Ovary (tissue), 3 donors: ENCODE measurements at regions not wholly inside any gene's neighbourhood (a gene's known extent, or its start where the extent isn't known, plus 50 kb on each side); places are given as distances from the start of the nearest gene placed in this dataset.
"Not testable (repeated sequence)": the region's sequence is repeated elsewhere in the genome, so short reads cannot be mapped to it uniquely, and the experiment has no call there.

Experiments
- CTCF ChIP-seq, 3 donors: fragments of 450-650 bp in 2 of 3; fragments of 200-600 bp in 1 of 3; IDR thresholded peaks; one replicate each; pipeline versions ENCODE4 v1.5.1 to v1.8.0; 2016 to 2022; ENCODE audit warnings: antibody characterized with exemption in 3 of 3, mild to moderate bottlenecking in 1 of 3
- POLR2A ChIP-seq: fragments of 450-650 bp; IDR thresholded peaks from one replicate; pipeline ENCODE4 v1.6.1; 2017; ENCODE audit warnings: antibody characterized with exemption, mild to moderate bottlenecking, moderate library complexity
- donor health status: DM: no; HTN: no; CAD: no.

- not testable (repeated sequence) for TF ChIP-seq CTCF (IDR thresholded peaks at IDR 0.05); POLR2A
These were observed 429.5 kb upstream of the ZNF804A start for GRCh38 chr2:184168823-184169222.
